GM19395 (cell line): ENCODE measurements at regions not wholly inside any gene's neighbourhood (a gene's known extent, or its start where the extent isn't known, plus 50 kb on each side); places are given as distances from the start of the nearest gene placed in this dataset.

ENCODE experiments used
- ATAC-seq: cut with Tn5 transposase; IDR thresholded peaks from one replicate; pipeline ENCODE4 v1.9.1; 2021; ENCODE audit warnings: mild to moderate bottlenecking, moderate library complexity; ENCODE audit not compliant: unreplicated experiment

- ATAC-seq, result no peak
Observed at GRCh38 chr5:174424219-174425053, 299.9 kb upstream of the MSX2 start.

GRCh38 chr5:174425271-174425963 lies 299.0 kb upstream of the MSX2 start:
- no peak for ATAC-seq

GRCh38 chr5:174425964-174426290 lies 298.5 kb upstream of the MSX2 start:
- ATAC-seq, result no peak

GRCh38 chr5:174426388-174426787 lies 298.0 kb upstream of the MSX2 start:
- no peak for ATAC-seq

GRCh38 chr5:174426851-174427250 lies 297.5 kb upstream of the MSX2 start:
- ATAC-seq, result no peak

GRCh38 chr5:174427304-174427703 lies 297.1 kb upstream of the MSX2 start:
- ATAC-seq, result no peak

- no peak for ATAC-seq
Observed at GRCh38 chr5:174428895-174429294, 295.5 kb upstream of the MSX2 start.

- no peak for ATAC-seq
Observed at GRCh38 chr5:174430940-174431339, 293.4 kb upstream of the MSX2 start.

GRCh38 chr5:174431504-174431903 lies 292.9 kb upstream of the MSX2 start:
- ATAC-seq, result no peak

- no peak for ATAC-seq
Observed at GRCh38 chr5:174433098-174433497, 291.3 kb upstream of the MSX2 start.

- ATAC-seq, result no peak
Observed at GRCh38 chr5:174436750-174437149, 287.6 kb upstream of the MSX2 start.

- no peak for ATAC-seq
Observed at GRCh38 chr5:174444479-174445188, 279.7 kb upstream of the MSX2 start.

- ATAC-seq, result no peak
Observed at GRCh38 chr5:174446446-174446845, 277.9 kb upstream of the MSX2 start.

GRCh38 chr5:174446988-174447387 lies 277.4 kb upstream of the MSX2 start:
- ATAC-seq, result no peak

- ATAC-seq, result no peak
Observed at GRCh38 chr5:174448041-174448440, 276.3 kb upstream of the MSX2 start.

- no peak for ATAC-seq
Observed at GRCh38 chr5:174448662-174449061, 275.7 kb upstream of the MSX2 start.

GRCh38 chr5:174453690-174454089 lies 270.7 kb upstream of the MSX2 start:
- no peak for ATAC-seq

GRCh38 chr5:174454464-174454863 lies 269.9 kb upstream of the MSX2 start:
- ATAC-seq, result no peak

GRCh38 chr5:174454890-174455289 lies 269.5 kb upstream of the MSX2 start:
- no peak for ATAC-seq

GRCh38 chr5:174455301-174455700 lies 269.1 kb upstream of the MSX2 start:
- no peak for ATAC-seq

- ATAC-seq, result no peak
Observed at GRCh38 chr5:174457141-174457678, 267.2 kb upstream of the MSX2 start.
